Skeletal muscle cell (primary cell): ENCODE measurements at regions not wholly inside any gene's neighbourhood (a gene's known extent, or its start where the extent isn't known, plus 50 kb on each side); places are given as distances from the start of the nearest gene placed in this dataset.

Experiments
- DNase-seq: peaks from one replicate; pipeline ENCODE4 v3.0.0-alpha.2; 2010; ENCODE audit warnings: low read depth
- H3K4me3 ChIP-seq: 2 replicates; pipeline ENCODE4 v1.5.1; 2011; ENCODE audit warnings: low read depth, mild to moderate bottlenecking, control low read depth, low read length, moderate library complexity

GRCh38 chr2:22281033-22281432 is 1103.9 kb upstream of the KLHL29 start:
- H3K4me3 ChIP-seq = no peak overlapping the region
- peak; percentile 3 for DNase-seq

- DNase-seq = no peak
- H3K4me3 ChIP-seq = no peak overlapping the region
Measured at GRCh38 chr2:22282220-22282619, 1102.8 kb upstream of the KLHL29 start.

- no peak for DNase-seq
- no peak overlapping the region for H3K4me3 ChIP-seq
Measured at GRCh38 chr2:22282916-22283315, 1102.1 kb upstream of the KLHL29 start.

- DNase-seq = no peak
- no peak overlapping the region for H3K4me3 ChIP-seq
Measured at GRCh38 chr2:22283436-22283835, 1101.5 kb upstream of the KLHL29 start.

GRCh38 chr2:22290302-22290701 is 1094.7 kb upstream of the KLHL29 start:
- DNase-seq = no peak
- no peak overlapping the region for H3K4me3 ChIP-seq

GRCh38 chr2:22290909-22291473 is 1094.0 kb upstream of the KLHL29 start:
- H3K4me3 ChIP-seq = no peak overlapping the region
- no peak for DNase-seq

GRCh38 chr2:22301228-22301627 is 1083.8 kb upstream of the KLHL29 start:
- DNase-seq = no peak
- no peak overlapping the region for H3K4me3 ChIP-seq

GRCh38 chr2:22326250-22326649 is 1058.7 kb upstream of the KLHL29 start:
- no peak for DNase-seq
- no peak overlapping the region for H3K4me3 ChIP-seq

- no peak for DNase-seq
- no peak overlapping the region for H3K4me3 ChIP-seq
Measured at GRCh38 chr2:22329211-22330154, 1055.5 kb upstream of the KLHL29 start.

- no peak for DNase-seq
Measured at GRCh38 chr2:22336414-22336813, 1048.6 kb upstream of the KLHL29 start.

GRCh38 chr2:22340716-22341115 is 1044.3 kb upstream of the KLHL29 start:
- no peak overlapping the region for H3K4me3 ChIP-seq
- no peak for DNase-seq

More at GRCh38 chr2:22336414-22336813, 1048.6 kb upstream of the KLHL29 start:
- no peak overlapping the region for H3K4me3 ChIP-seq

GRCh38 chr2:22347306-22347705 is 1037.7 kb upstream of the KLHL29 start:
- no peak overlapping the region for H3K4me3 ChIP-seq
- DNase-seq = no peak

- no peak for DNase-seq
- no peak overlapping the region for H3K4me3 ChIP-seq
Measured at GRCh38 chr2:22350621-22351020, 1034.4 kb upstream of the KLHL29 start.

GRCh38 chr2:22355816-22356433 is 1029.1 kb upstream of the KLHL29 start:
- DNase-seq = no peak

GRCh38 chr2:22359071-22359672 is 1025.8 kb upstream of the KLHL29 start:
- DNase-seq = no peak
- H3K4me3 ChIP-seq = no peak overlapping the region

More at GRCh38 chr2:22355816-22356433, 1029.1 kb upstream of the KLHL29 start:
- H3K4me3 ChIP-seq = no peak overlapping the region

GRCh38 chr2:22360735-22361374 is 1024.1 kb upstream of the KLHL29 start:
- DNase-seq = no peak
- H3K4me3 ChIP-seq = no peak overlapping the region

GRCh38 chr2:22361571-22361970 is 1023.4 kb upstream of the KLHL29 start:
- H3K4me3 ChIP-seq = no peak overlapping the region
- DNase-seq = no peak

GRCh38 chr2:22375096-22375495 is 1009.9 kb upstream of the KLHL29 start:
- DNase-seq = no peak
- no peak overlapping the region for H3K4me3 ChIP-seq

- DNase-seq = no peak
- no peak overlapping the region for H3K4me3 ChIP-seq
Measured at GRCh38 chr2:22377268-22377667, 1007.7 kb upstream of the KLHL29 start.
